ENCODE measurements at regions not wholly inside any gene's neighbourhood (a gene's known extent, or its start where the extent isn't known, plus 50 kb on each side); places are given as distances from the start of the nearest gene placed in this dataset.
"Not testable (repeated sequence)": the region's sequence is repeated elsewhere in the genome, so short reads cannot be mapped to it uniquely, and the experiment has no call there.

DNA sequence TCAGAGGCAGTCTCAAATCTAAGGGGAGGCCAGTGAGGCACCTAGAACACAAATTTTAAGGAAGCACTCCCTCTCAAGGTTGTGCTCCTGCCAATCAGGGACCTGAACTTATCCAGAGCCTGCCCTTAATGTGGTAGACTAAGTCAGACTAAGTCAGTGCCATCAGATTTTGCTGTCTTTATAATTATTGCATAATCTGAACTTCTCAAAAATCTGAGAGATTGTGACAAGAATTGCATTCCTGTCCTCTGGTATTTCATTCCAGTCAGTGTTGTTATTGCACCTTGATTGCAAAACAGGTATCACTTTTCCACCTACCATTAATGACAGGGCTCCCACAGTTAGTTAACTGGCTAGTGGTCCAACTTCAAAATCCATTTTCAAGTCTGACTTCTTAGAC lies 197.1 kb upstream of the HCN1 start:
- peaks cover 13% of the 10 kb centered on the region for H3K9me3 Mint-ChIP-seq (ENCODE audit: low read depth, unreplicated experiment)
- no peak overlapping the region for H3K4me3 Mint-ChIP-seq (ENCODE audit: low read depth, unreplicated experiment)
- no peak overlapping the region for H3K27ac Mint-ChIP-seq (ENCODE audit: unreplicated experiment)
- no peaks in the 10 kb centered on the region for H3K4me1 Mint-ChIP-seq (ENCODE audit: low read depth, unreplicated experiment)
- no TSS peak for BruUV-seq (replicated peaks)
- TF ChIP-seq, protein P1, sequence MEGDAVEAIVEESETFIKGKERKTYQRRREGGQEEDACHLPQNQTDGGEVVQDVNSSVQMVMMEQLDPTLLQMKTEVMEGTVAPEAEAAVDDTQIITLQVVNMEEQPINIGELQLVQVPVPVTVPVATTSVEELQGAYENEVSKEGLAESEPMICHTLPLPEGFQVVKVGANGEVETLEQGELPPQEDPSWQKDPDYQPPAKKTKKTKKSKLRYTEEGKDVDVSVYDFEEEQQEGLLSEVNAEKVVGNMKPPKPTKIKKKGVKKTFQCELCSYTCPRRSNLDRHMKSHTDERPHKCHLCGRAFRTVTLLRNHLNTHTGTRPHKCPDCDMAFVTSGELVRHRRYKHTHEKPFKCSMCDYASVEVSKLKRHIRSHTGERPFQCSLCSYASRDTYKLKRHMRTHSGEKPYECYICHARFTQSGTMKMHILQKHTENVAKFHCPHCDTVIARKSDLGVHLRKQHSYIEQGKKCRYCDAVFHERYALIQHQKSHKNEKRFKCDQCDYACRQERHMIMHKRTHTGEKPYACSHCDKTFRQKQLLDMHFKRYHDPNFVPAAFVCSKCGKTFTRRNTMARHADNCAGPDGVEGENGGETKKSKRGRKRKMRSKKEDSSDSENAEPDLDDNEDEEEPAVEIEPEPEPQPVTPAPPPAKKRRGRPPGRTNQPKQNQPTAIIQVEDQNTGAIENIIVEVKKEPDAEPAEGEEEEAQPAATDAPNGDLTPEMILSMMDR (IDR thresholded peaks at IDR 0.05; ENCODE audit: unreplicated experiment), result no peak
- no peak for DNase-seq
- no peaks in the 10 kb centered on the region for H3K36me3 Mint-ChIP-seq (ENCODE audit: insufficient read depth, unreplicated experiment)
- intact Hi-C loops (cut with micrococcal nuclease; ENCODE audit: unreplicated experiment), result no loop called here
- CTCF ChIA-PET, result no interaction called here
- H3K27me3 Mint-ChIP-seq (ENCODE audit: unreplicated experiment), result no peaks in the 10 kb centered on the region

- H3K27ac Mint-ChIP-seq (ENCODE audit: unreplicated experiment); H3K4me3 Mint-ChIP-seq (ENCODE audit: low read depth, unreplicated experiment); CTCF ChIA-PET; H3K4me1 Mint-ChIP-seq (ENCODE audit: low read depth, unreplicated experiment); intact Hi-C loops (cut with micrococcal nuclease; ENCODE audit: unreplicated experiment); H3K36me3 Mint-ChIP-seq (ENCODE audit: insufficient read depth, unreplicated experiment); BruUV-seq (replicated peaks); DNase-seq; H3K27me3 Mint-ChIP-seq (ENCODE audit: unreplicated experiment): not testable (repeated sequence)
- H3K9me3 Mint-ChIP-seq (ENCODE audit: low read depth, unreplicated experiment), result peaks cover 16% of the 10 kb centered on the region
These were observed 194.4 kb upstream of the HCN1 start for GRCh38 chr5:45890441-45891080.

GRCh38 chr5:45862763-45863162 lies 166.6 kb upstream of the HCN1 start:
- DNase-seq, result no peak
- intact Hi-C loops (cut with micrococcal nuclease; ENCODE audit: unreplicated experiment), result no loop called here
- H3K9me3 Mint-ChIP-seq (ENCODE audit: low read depth, unreplicated experiment), result peaks cover 10% of the 10 kb centered on the region

GRCh38 chr5:45847877-45848276 lies 151.7 kb upstream of the HCN1 start:
- no peaks in the 10 kb centered on the region for H3K4me1 Mint-ChIP-seq (ENCODE audit: low read depth, unreplicated experiment)
- H3K27me3 Mint-ChIP-seq (ENCODE audit: unreplicated experiment), result no peaks in the 10 kb centered on the region
- peaks cover 16% of the 10 kb centered on the region for H3K9me3 Mint-ChIP-seq (ENCODE audit: low read depth, unreplicated experiment)
- CTCF ChIA-PET, result no interaction called here
- intact Hi-C loops (cut with micrococcal nuclease; ENCODE audit: unreplicated experiment), result no loop called here
- H3K27ac Mint-ChIP-seq (ENCODE audit: unreplicated experiment), result no peak overlapping the region
- BruUV-seq (replicated peaks), result no TSS peak
- TF ChIP-seq, protein P1 (IDR thresholded peaks at IDR 0.05; ENCODE audit: unreplicated experiment), result no peak
- H3K36me3 Mint-ChIP-seq (ENCODE audit: insufficient read depth, unreplicated experiment), result no peaks in the 10 kb centered on the region
- no peak for DNase-seq
- H3K4me3 Mint-ChIP-seq (ENCODE audit: low read depth, unreplicated experiment), result no peak overlapping the region

More at GRCh38 chr5:45862763-45863162, 166.6 kb upstream of the HCN1 start:
- no peaks in the 10 kb centered on the region for H3K36me3 Mint-ChIP-seq (ENCODE audit: insufficient read depth, unreplicated experiment)
- CTCF ChIA-PET, result no interaction called here
- no peak overlapping the region for H3K27ac Mint-ChIP-seq (ENCODE audit: unreplicated experiment)
- no TSS peak for BruUV-seq (replicated peaks)
- no peaks in the 10 kb centered on the region for H3K27me3 Mint-ChIP-seq (ENCODE audit: unreplicated experiment)
- H3K4me1 Mint-ChIP-seq (ENCODE audit: low read depth, unreplicated experiment), result no peaks in the 10 kb centered on the region
- TF ChIP-seq, protein P1 (IDR thresholded peaks at IDR 0.05; ENCODE audit: unreplicated experiment), result no peak
- H3K4me3 Mint-ChIP-seq (ENCODE audit: low read depth, unreplicated experiment), result no peak overlapping the region

- Mint-ChIP-seq H3K4me1 (ENCODE audit: low read depth, unreplicated experiment) (no peaks in the 10 kb centered on the region), H3K4me3 (ENCODE audit: low read depth, unreplicated experiment) (no peak overlapping the region), H3K36me3 (ENCODE audit: insufficient read depth, unreplicated experiment) (no peaks in the 10 kb centered on the region), H3K9me3 (ENCODE audit: low read depth, unreplicated experiment) (peaks cover 18% of the 10 kb centered on the region), H3K27ac (ENCODE audit: unreplicated experiment) (no peak overlapping the region), H3K27me3 (ENCODE audit: unreplicated experiment) (no peaks in the 10 kb centered on the region)
- TF ChIP-seq, protein P1 (IDR thresholded peaks at IDR 0.05; ENCODE audit: unreplicated experiment), result no peak
- CTCF ChIA-PET, result no interaction called here
- BruUV-seq (replicated peaks), result no TSS peak
- DNase-seq, result no peak
- intact Hi-C loops (cut with micrococcal nuclease; ENCODE audit: unreplicated experiment), result no loop called here
These were observed 129.9 kb upstream of the HCN1 start for GRCh38 chr5:45826055-45826454.
